Thyroid gland (tissue), 4 donors: ENCODE measurements at regions not wholly inside any gene's neighbourhood (a gene's known extent, or its start where the extent isn't known, plus 50 kb on each side); places are given as distances from the start of the nearest gene placed in this dataset.

Experiments
- POLR2A ChIP-seq, 2 donors: fragments of 450-650 bp; IDR thresholded peaks; one replicate each; pipeline ENCODE4 v1.6.1; 2017; ENCODE audit warnings: antibody characterized with exemption in 2 of 2, mild to moderate bottlenecking in 2 of 2, moderate library complexity in 1 of 2
- TF ChIP-seq, protein P1 (sequence below), 6 experiments: fragments of 200-600 bp in 3 of 6; fragments of 450-650 bp in 3 of 6; sonication (generic) in 3 of 6; IDR thresholded peaks; one replicate each; pipeline ENCODE4 v1.5.1; 2016 to 2019; ENCODE audit warnings: antibody characterized with exemption in 6 of 6, mild to moderate bottlenecking in 2 of 6, inconsistent platforms in 1 of 6, moderate library complexity in 1 of 6

DNA sequence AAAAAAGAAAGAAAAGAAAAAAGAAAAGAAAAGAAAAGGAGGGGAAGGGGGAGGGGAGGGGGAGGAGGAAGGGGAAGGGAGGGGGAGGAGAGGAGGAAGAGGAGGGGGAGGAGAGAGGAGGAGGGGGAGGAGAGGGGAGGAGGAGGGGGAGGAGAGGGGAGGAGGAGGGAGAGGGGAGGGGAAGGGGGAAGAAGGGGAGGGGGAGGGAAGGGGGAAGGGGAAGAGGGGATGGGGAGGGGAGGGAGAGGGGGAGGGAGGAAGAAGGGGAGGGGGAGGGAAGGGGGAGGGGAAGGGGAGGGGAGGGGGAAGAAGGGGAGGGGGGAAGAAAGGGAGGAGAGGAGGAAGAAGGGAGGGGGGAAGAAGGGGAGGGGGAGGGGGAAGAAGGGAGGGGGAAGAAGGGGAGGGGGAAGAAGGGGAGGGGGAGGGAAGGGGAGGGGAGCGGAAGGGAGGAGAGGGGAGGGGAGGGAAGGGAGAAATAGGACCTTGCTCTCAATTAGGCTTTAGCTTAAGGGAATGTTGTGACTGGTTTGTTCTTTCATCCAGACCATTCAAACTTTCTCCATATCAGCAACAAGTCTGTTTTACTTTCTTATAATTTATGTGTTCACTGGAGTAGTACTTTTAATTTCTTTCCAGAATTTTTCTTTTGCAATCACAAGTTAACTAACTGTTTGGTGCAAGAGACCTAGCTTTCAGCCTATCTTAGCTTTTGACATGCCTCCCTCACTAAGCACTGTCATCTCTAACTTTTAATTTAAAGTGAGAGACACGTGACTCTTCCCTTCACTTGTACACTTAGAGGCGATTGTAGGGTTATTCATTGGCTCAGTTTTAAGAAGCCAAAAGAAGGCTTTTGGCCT lies 76.5 kb upstream of the EGLN3 start:
- TF ChIP-seq, protein P1, sequence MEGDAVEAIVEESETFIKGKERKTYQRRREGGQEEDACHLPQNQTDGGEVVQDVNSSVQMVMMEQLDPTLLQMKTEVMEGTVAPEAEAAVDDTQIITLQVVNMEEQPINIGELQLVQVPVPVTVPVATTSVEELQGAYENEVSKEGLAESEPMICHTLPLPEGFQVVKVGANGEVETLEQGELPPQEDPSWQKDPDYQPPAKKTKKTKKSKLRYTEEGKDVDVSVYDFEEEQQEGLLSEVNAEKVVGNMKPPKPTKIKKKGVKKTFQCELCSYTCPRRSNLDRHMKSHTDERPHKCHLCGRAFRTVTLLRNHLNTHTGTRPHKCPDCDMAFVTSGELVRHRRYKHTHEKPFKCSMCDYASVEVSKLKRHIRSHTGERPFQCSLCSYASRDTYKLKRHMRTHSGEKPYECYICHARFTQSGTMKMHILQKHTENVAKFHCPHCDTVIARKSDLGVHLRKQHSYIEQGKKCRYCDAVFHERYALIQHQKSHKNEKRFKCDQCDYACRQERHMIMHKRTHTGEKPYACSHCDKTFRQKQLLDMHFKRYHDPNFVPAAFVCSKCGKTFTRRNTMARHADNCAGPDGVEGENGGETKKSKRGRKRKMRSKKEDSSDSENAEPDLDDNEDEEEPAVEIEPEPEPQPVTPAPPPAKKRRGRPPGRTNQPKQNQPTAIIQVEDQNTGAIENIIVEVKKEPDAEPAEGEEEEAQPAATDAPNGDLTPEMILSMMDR (IDR thresholded peaks at IDR 0.05), result no peak
- TF ChIP-seq POLR2A (IDR thresholded peaks at IDR 0.05), result no peak
